ENCODE measurements at regions not wholly inside any gene's neighbourhood (a gene's known extent, or its start where the extent isn't known, plus 50 kb on each side); places are given as distances from the start of the nearest gene placed in this dataset.
"Not testable (repeated sequence)": the region's sequence is repeated elsewhere in the genome, so short reads cannot be mapped to it uniquely, and the experiment has no call there.

DNA sequence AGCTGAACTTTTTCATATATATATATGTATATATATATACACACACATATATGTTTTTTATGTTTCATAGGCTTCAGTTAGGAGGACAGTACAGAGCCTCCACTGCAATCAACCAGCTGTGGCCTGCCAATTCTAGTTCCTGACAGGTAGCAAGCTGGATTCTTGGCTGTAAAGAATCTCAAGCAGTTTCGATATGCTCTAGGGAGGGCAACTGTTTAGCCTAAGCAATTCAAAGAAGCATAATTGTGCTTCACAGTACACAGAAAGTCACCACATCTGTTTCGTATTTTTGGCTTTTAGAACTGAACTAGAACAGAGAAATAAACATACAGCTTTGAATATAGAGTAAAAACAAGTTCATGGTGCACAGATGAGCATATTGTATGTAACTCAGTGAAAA is 152.4 kb upstream of the ARRDC3 start:
- intact Hi-C loops (cut with micrococcal nuclease): no loop called here

DNA sequence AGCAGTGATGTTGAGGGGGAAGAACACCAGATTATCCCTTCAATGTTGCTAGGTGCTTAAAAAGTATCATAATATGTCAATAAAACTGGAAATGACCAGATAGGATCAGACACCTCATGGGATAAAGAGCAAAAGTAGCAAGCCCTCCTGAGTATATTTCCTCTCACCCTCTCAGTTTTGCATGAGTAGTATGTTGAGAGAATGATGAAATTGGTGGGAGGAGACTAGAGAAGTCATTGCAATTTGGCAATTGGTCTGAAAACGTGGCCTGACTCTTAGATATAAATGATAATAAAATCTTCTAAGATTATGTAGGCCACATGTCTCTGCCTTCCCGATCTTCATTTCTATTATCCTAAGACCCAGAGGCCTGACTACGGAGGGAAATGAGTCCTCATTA is 151.2 kb upstream of the ARRDC3 start:
- intact Hi-C loops (cut with micrococcal nuclease): no loop called here

DNA sequence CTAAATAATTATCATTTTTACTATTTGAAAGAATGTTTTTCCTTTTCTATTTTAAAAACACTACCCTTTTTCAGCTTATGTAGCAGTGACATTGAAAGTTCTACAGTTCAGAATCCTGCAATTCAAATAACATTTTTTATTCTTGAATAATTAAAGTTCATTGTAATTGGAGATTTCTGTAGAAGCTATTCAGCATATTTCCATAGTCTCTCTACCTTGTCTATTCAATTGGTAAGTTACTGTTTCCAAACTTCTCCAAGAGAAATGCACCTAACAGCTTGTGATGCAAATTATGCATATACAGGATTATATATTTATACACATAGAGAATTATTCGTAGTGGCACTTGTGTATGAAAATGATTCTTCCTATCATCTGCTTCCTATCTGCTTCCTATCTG is 149.7 kb upstream of the ARRDC3 start:
- intact Hi-C loops (cut with micrococcal nuclease): no loop called here

DNA sequence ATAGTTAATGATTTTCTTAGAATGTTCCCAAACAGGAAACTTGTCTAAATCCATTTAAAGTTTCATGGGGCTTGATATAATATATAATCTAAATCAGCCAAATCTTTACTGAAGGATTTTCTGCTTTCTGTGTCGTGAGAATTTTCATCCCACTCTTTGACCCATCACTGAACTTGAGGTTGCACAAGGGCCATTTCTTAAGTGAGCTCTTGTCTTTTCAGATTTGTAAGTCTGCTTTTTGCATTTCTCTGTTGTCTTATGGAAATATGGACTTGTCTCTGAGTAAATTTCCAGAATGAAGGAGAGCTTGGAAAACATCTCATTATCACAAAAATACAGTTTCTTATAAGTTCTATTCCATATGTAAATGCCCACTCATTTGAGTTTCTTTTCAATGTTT is 149.2 kb upstream of the ARRDC3 start:
- intact Hi-C loops (cut with micrococcal nuclease): no loop called here

DNA sequence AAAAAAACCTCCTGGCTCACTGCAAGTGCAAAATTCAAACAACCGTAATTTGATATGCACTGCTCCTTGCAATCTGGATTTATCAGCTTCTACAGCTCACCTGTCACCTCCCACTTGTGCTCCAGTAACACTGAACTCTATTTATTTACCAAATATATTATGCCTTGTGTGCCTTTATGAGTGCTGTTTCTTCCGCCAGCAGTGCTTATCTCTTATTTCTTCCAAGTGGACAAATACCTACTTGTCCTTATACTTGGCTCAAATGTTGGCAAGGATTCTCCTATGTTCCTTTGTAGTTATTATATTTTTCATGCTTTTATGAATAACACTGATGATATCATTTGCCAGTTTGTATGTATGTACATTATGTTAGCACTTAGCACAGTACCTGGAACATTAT is 145.7 kb upstream of the ARRDC3 start:
- intact Hi-C loops (cut with micrococcal nuclease): no loop called here

DNA sequence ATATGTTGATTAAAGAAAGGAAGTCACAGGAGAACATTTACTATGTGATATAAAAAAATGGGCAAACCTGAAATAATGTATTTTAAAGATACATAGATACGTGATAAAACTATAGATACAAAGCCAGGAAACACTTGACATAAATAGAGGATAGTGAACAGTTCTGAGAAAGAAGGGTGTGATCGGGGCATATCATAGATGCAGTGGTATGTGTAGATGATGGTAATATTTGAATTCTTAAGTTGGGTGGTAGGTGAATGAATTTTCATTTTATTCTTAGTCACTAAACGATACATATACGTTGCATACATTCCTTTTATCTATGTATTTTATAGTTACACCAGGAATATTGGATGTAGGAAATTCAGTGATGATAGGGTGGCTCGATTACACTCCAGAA is 138.7 kb upstream of the ARRDC3 start:
- intact Hi-C loops (cut with micrococcal nuclease): no loop called here

DNA sequence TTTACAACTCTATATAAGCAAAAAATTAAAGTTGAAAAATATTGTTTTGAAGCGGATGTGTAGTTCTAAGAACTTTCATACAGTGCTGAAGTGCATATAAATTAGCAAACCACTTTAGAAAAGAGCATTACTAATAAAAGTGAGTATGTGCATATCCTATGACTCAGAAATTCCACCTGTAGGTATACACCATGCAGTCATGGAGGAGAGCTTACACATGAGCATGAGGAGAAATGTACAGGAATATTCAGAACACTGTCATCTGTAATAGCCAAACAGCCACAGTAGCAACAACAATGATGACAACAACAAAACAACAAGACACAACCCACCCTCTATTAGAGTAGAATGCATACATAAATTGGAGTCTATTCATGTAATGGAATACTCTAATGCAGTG is 138.2 kb upstream of the ARRDC3 start:
- intact Hi-C loops (cut with micrococcal nuclease): no loop called here

DNA sequence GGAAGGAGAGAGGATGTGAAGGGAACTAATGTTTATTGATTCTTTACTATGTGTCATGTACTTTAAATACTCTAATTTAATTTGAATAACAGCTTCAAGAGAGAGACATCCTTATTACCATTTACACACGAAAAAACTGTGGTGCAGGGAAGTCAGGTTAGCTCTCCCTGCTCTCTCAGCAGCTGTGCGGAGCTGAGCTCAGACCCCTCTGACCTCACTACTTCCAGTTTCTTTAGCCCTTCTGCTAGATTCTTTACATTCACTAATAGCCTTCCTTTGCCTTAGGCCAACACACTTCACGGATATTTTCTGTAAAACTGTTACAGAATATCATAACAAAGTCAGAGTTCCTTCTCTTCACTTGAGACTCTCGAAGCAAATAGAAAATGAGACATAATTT is 131.3 kb upstream of the ARRDC3 start:
- intact Hi-C loops (cut with micrococcal nuclease): no loop called here

DNA sequence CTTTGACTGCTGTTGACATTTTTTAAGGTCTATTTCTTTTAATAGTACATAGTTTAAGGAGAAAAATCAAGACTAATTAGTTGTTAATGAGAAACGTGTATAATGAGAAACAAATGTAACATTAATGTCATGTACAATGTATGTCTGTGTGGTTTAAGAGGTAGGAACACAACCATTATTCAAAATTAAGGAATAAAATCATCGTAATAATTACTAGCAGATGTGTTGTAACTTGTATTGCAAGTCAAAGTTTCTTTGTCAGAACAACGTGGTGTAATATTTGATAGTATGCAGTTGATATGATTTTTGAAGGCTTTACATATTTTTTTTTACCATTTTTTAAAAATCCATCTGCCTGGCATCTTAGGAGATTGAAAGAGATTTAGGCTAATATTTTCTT is 120.2 kb upstream of the ARRDC3 start:
- intact Hi-C loops (cut with micrococcal nuclease): no loop called here

DNA sequence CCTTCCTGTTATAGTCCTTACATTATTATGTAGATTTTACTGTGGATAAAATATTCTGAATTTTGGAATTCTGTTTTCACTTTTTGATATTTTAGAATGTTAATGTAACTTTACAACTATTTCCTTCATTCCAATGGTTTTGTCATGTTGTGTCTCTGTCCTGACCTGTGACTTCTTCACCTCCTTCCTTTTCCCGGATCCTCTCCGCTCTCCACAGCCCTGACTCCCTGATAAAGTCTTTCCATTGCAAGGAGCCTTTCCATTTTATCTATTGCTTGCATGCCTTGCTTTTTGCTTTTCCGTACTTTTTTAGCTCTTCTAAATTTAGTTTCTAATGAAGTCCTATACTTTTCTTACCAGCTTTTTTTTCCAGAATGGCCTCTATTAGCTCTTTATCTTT is 117.6 kb upstream of the ARRDC3 start:
- intact Hi-C loops (cut with micrococcal nuclease): loop anchor here (1.0 kb wide), 1 partner anchor 141 kb away; no protein-coding TSS in a partner anchor

DNA sequence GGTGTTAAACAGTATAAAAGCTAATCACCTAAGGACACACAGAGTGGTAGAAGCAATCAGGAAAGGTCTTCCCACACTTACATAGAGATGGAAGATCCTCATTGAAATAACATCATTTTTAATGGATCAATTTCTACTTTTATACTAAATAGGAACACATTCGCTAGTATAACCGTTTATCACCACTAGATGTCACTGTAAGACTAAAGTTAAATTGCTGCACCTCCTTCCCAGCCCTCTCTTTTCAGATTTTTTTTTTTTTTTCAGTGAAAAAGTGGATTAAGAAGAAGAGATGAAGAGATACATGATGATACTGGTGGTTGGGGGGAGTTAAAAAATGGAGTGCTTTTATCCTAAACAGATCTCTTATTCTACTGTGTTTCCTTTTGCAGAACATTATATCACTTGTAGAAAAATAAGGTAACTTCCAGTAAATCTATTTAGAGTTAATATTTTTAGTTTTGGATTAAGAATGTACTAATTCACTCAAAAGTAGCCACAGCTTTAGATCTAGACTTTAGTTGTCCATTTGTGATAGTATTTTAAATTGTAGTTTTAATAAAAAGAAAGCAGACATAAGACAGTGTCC is 116.9 kb upstream of the ARRDC3 start:
- intact Hi-C loops (cut with micrococcal nuclease): loop anchor here (1.0 kb wide), 1 partner anchor 141 kb away; no protein-coding TSS in a partner anchor

DNA sequence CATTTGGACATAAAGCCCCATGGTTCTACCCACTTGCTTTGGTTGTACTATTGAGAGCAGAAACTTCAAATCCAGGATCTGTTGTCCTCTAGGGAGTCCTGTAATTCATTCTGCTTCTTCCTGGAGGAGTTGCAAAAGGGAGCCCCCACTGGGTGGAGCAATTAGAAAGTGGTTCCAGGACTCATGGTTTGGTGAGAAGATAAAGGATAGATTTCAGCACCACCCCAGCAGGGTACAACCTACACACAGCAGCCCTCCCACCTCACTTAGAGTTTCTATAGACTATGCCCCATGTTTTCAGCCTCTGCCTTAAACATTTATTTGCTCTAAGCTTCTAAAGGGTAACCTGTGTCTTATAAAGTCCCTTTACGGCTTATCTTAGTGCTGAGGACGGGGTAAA is 112.6 kb upstream of the ARRDC3 start:
- intact Hi-C loops (cut with micrococcal nuclease): no loop called here

DNA sequence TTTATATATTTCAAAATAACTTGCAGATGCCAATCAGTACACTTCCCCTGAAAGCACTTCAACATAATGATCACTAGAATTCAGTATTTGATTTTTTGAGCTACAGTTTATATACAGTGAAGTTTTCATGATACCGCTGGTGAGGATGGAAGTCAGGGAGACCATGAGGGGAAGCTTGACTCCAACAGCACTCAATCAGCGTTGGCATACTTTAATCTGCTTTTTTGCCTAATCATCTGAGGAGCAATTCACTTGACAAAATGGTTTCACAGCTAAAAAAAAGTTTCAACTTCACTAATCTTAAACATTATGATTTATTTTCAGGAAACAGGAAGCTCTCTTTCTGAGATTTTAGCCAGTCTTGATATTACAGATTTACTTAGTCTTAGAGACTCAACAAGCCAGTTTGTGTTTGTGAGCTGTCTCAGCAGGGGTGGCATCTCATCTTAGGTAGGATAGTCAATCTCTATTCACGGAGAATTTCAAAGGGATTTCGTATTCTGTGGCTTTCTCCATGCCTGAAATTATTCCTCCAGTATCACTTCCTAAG is 111.4 kb upstream of the ARRDC3 start:
- intact Hi-C loops (cut with micrococcal nuclease): no loop called here

DNA sequence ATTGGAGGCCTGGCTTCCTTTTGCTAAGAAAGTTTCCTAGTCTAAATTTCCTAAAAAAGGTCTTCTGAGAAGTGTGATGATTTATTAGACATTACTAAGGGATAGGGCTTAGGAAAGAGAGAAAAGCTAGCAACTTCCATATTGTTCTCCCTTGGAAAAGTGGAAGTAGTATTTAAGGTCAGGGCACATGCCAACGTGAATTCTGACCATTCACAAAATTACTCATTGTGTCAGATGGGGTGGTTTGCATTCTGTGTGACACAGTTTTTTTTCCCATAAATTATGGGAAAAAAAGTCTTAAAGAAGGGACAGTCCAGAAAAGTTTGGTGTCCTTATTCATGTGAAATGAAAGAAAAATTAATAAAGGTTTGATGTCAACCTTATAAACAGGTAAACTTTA is 110.0 kb upstream of the ARRDC3 start:
- intact Hi-C loops (cut with micrococcal nuclease): no loop called here

DNA sequence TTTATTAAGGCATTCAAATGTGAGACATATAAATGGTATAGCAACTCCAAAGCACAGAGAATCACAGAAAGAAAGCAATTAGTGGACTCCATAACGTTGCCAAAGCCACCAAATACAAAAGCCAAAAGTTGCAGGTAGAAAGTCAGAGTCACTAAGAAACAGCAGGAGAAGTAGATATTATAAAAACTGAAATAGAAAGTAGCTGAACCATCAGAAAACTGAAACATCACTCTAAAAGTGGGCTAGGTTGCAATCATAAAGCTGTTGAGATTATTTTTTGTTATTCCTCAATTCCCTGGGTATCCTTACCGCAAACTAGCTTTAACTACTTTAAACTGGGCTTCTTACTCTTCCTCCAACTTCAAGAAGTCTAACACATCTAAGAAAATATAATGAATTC is 108.1 kb upstream of the ARRDC3 start:
- intact Hi-C loops (cut with micrococcal nuclease): no loop called here

DNA sequence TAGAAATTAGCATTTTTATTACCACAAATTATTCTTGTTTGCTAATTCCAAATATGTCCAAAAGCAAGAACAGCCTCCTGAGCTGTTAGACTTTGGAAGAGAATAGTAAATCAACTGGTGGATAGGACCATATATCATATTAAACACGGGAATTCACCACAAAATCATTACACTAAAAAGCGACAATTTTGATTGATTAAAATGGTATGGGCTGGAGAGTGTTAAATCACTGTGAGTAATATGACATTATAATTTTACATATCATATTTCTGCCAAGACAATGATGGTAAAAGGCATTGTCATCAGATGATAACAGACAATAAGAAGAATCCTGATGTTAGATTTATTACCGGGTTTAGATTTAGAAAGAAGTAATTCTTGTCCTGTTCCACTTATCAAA is 107.2 kb upstream of the ARRDC3 start:
- intact Hi-C loops (cut with micrococcal nuclease): no loop called here

DNA sequence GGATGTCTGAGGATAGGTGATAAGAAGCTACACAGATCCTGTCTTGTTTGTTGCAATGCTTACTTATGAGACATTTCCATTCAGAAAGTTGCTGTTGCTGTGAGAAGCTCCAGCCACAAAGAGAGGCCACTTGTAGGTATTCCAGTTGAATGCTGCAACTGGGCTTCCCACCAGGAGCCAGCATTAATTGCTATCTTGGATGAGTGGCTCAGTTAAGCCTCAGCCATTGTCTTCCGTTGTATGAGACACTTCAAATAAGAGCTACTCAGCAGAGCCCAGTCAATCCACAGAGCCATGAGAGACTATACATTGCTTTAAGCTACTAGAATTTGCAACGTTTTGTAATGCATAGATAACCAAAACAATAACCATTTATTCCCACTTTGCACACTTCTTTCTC is 104.3 kb upstream of the ARRDC3 start:
- intact Hi-C loops (cut with micrococcal nuclease): no loop called here

DNA sequence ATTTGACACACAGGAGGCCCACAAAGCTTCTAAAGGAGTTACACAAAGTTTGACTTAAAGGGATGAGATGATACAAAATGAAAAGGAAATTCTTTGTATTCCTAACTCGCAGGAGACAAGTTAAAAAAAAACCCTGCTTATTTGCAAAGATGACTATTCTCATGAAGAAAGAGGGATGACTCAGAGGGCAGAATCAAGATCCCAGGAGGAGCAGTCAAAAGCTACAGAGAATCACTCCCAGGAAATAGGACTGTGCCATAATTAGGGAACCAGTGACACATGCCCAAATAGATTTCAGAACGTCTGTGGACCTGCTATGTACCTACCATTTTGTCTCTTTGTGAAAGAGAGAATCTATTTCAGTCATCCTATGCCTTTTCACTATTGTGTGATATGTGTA is 103.5 kb upstream of the ARRDC3 start:
- intact Hi-C loops (cut with micrococcal nuclease): no loop called here

DNA sequence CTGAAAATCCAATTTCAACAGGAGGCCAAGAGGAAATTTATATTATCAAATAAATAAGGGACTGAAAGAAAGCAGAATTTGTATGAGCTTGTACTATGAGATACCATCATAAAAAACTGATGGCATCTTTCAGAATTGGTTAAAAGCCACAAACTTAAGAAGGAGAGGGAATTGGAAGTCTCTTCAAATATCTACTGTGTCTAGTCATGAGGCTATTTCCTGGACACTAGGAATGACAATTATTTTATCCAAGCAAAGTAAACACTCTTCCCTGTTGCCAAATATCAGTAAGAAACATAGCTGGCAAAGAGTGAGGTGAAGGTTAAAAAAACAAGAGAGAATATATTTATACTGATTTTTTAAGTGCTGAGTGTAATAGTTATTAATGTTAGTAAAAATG is 101.5 kb upstream of the ARRDC3 start:
- intact Hi-C loops (cut with micrococcal nuclease): no loop called here

DNA sequence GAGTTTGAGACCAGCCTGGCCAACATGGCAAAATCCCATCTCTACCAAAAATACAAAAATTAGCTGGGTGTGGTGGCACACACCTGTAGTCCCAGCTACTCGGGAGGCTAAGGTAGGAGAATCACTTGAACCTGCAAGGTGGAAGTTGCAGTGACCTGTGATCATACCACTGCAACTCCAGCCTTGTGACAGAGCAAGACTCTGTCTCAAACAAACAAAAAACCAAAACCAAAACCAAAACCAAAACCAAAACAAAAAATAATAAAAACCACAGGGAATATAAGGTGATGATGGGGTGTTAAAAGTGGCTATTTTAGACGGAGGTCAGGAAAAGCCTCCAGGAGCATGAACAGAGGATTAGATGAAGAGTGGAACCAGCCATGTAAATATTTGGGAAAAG is 96.3 kb upstream of the ARRDC3 start:
- intact Hi-C loops (cut with micrococcal nuclease): not testable (repeated sequence)

DNA sequence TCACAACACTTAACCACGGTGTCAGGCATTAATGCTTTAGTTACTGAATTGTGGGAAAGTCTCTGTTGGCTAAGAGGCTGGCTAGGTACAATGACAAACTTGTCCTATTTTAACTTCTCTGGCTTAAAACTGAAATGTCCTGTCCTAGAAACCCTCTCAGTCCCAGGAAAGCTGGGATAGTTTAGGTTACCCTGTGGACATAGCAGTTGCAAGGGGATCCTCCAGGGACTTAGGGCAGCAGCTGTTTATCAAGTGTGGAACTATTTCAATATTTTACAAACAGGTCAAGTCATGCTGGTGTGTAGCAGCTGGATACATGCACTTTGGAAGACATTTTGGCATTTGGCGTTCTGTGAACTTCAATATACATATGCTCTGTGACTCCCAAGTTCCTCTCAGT is 95.0 kb upstream of the ARRDC3 start:
- intact Hi-C loops (cut with micrococcal nuclease): no loop called here

DNA sequence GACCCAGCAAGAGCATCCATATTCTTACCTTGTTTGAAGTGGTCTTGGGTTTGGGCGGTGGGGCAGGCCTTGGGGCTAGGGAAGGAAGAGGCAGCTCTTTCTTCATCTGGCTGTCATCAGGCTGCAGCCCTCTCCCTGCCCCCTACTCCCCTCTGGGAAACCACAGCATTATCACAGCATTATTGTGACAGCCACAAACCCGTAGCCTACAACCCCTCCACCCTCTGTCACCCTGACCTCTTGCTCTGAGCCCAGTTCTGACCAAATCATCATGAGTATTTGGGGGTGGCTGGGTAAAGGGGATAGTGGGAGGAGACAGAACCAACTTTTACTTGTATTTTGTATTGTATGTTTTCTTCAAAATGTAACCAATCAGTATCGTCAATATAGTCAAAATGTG is 94.3 kb upstream of the ARRDC3 start:
- intact Hi-C loops (cut with micrococcal nuclease): no loop called here

DNA sequence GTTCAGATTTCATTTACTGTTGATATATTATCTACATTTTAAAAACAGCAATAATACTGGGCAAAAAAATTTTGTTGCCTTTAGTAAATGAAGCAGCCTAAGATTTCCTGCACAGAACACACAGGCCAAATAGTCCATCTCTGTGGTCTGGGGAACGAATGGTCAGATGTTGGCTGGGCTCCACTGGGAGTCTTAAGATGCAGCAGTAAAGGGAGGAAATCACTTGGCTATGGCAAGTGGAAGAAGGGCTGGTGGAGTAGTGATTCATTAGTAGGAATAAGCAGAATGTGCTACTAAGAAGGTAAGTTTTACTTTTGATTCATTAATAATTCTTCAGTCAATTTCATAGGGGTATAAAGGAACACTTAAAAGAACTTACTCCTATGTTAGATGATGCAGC is 91.1 kb upstream of the ARRDC3 start:
- intact Hi-C loops (cut with micrococcal nuclease): no loop called here

DNA sequence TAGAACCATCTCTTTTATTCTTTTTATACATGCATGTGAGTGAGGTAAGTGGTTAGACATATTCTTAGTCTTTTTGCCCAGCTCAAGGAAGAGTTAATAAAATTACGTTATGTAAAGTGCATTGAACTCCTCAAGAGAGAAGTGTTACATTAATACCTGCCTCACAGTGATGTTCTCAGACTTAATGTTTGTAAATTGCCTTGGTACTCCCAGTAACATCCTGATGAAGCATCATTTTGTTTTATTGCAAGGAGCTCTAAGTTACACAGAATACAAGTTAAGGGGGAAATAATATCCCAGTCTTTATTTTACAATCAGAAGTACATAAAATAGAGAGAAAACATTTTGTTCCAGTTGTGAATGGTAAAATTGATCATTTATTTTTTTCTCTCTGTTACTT is 89.5 kb upstream of the ARRDC3 start:
- intact Hi-C loops (cut with micrococcal nuclease): no loop called here
